HepG2 (cell line): ENCODE measurements at regions not wholly inside any gene's neighbourhood (a gene's known extent, or its start where the extent isn't known, plus 50 kb on each side); places are given as distances from the start of the nearest gene placed in this dataset.

Experiments
- CBX5 ChIP-seq: sonication (generic); formaldehyde crosslinking; IDR thresholded peaks from 2 replicates; pipeline ENCODE4 v1.4.0; 2020; ENCODE audit warnings: missing genetic modification reagents, borderline replicate concordance
- CTCF ChIP-seq: sonication (generic); formaldehyde crosslinking; IDR thresholded peaks from 2 replicates; pipeline ENCODE4 v1.5.0; 2020; ENCODE audit warnings: mild to moderate bottlenecking, missing genetic modification reagents, moderate library complexity
- EP300 ChIP-seq, 3 experiments: sonication (generic) in 1 of 3; formaldehyde crosslinking in 1 of 3; IDR thresholded peaks; 2 replicates each; pipeline versions ENCODE4 v1.5.1 to v1.6.1; 2011 to 2020; ENCODE audit warnings: low read depth in 2 of 3, low read length in 2 of 3, borderline replicate concordance in 1 of 3, improper control_type of control experiment in 1 of 3, mild to moderate bottlenecking in 1 of 3, missing genetic modification reagents in 1 of 3, moderate library complexity in 1 of 3
- FOXK2 ChIP-seq: fragments of 450-650 bp; IDR thresholded peaks from 2 replicates; pipeline ENCODE4 v1.6.1; 2016
- MAX ChIP-seq: IDR thresholded peaks from 2 replicates; pipeline ENCODE4 v1.6.1; 2012; ENCODE audit warnings: inconsistent platforms
- ZBTB21 ChIP-seq: sonication (generic); formaldehyde crosslinking; IDR thresholded peaks from 2 replicates; pipeline ENCODE4 v1.4.0; 2020; ENCODE audit warnings: missing genetic modification reagents
- ZNF251 ChIP-seq: sonication (generic); formaldehyde crosslinking; IDR thresholded peaks from 2 replicates; pipeline ENCODE4 v1.9.0; 2021; ENCODE audit warnings: mild to moderate bottlenecking, missing genetic modification reagents
- ZNF280D ChIP-seq: sonication (generic); formaldehyde crosslinking; IDR thresholded peaks from 2 replicates; pipeline ENCODE4 v1.5.1; 2020; ENCODE audit warnings: mild to moderate bottlenecking, missing genetic modification reagents

- no peak for TF ChIP-seq ZBTB21 (CRISPR knock-in tag)
- TF ChIP-seq ZNF280D, result no peak
- no peak for TF ChIP-seq ZNF251 (CRISPR knock-in tag)
- no peak for TF ChIP-seq MAX
- no peak for TF ChIP-seq CBX5 (CRISPR knock-in tag)
- TF ChIP-seq EP300 (IDR thresholded peaks at IDR 0.05; ENCODE audit: low read depth in 2 of 2, low read length in 2 of 2), result no peak
- no peak for TF ChIP-seq EP300 (CRISPR knock-in tag; IDR thresholded peaks at IDR 0.05; ENCODE audit: borderline replicate concordance)
- TF ChIP-seq CTCF (CRISPR knock-in tag), result no peak
- TF ChIP-seq FOXK2, result no peak
Measured at GRCh38 chr3:144369129-144369879, 397.7 kb downstream of the DIPK2A start.
